Right lobe of liver (tissue), 6 donors: ENCODE measurements at regions not wholly inside any gene's neighbourhood (a gene's known extent, or its start where the extent isn't known, plus 50 kb on each side); places are given as distances from the start of the nearest gene placed in this dataset.

Experiments
- ATAC-seq, 4 donors: fragments of 200-7000 bp; cut with Tn5 transposase; one replicate each; pipeline ENCODE4 v1.9.1; 2020; ENCODE audit warnings: mild to moderate bottlenecking in 4 of 4, moderate library complexity in 4 of 4
- DNase-seq, 3 donors: peaks; one replicate each; pipeline ENCODE4 v3.0.0-alpha.2; 2020
- H3K27ac ChIP-seq, 3 donors: fragments of 200-600 bp; one replicate each; pipeline ENCODE4 v1.8.0; 2022
- H3K27me3 ChIP-seq, 2 donors: fragments of 200-600 bp; one replicate each; pipeline ENCODE4 v1.8.0; 2022
- H3K36me3 ChIP-seq, 4 donors: fragments of 200-600 bp; sonication (generic) in 1 of 4; one replicate each; pipeline versions ENCODE4 v1.5.1 to v1.8.0; 2017 to 2022; ENCODE audit warnings: control low read depth in 1 of 4
- H3K4me1 ChIP-seq, 4 donors: fragments of 200-600 bp; sonication (generic) in 1 of 4; one replicate each; pipeline versions ENCODE4 v1.5.1 to v1.8.0; 2017 to 2022; ENCODE audit warnings: control low read depth in 1 of 4
- H3K4me3 ChIP-seq, 3 donors: fragments of 200-600 bp; one replicate each; pipeline ENCODE4 v1.8.0; 2022
- H3K9me3 ChIP-seq, 4 donors: fragments of 200-600 bp; sonication (generic) in 1 of 4; one replicate each; pipeline versions ENCODE4 v1.5.1 to v1.8.0; 2017 to 2022; ENCODE audit warnings: control low read depth in 1 of 4
- CTCF ChIP-seq, 4 donors: fragments of 200-600 bp in 3 of 4; fragments of 450-650 bp in 1 of 4; IDR thresholded peaks; one replicate each; pipeline versions ENCODE4 v1.5.1 to v1.8.0; 2016 to 2022; ENCODE audit warnings: antibody characterized with exemption in 4 of 4, mild to moderate bottlenecking in 2 of 4
- POLR2A ChIP-seq: fragments of 450-650 bp; IDR thresholded peaks from one replicate; pipeline ENCODE4 v1.6.1; 2017; ENCODE audit warnings: antibody characterized with exemption, mild to moderate bottlenecking
- WGBS: methylation state at CpG from one replicate; pipeline ENCODE4 v1.1.6; 2018; ENCODE audit warnings: low coverage, low lambda C conversion rate; ENCODE audit not compliant: insufficient coverage; ENCODE audit errors: missing lambda C conversion rate; 5-methylcytosine and 5-hydroxymethylcytosine counted together
- intact Hi-C, 2 donors: fragments of 100-400 bp; cut with DNase I; formaldehyde crosslinking; loops; one replicate each; pipeline versions ENCODE4 v1.11.2 to v1.14.1; 2022
- donor health status: DM: no; HTN: yes; CAD: no.
- donor health status: DM: no; HTN: no; CAD: no.
- donor health status: DM: no; HTN: no; CAD: no.
- donor health status: DM: no; HTN: yes; CAD: no.
- donor health status: DM: no; HTN: yes; CAD: no.

- TF ChIP-seq POLR2A (no peak), CTCF (IDR thresholded peaks at IDR 0.05) (no peak)
Observed at GRCh38 chr7:132687981-132688383, 111.7 kb upstream of the PLXNA4 start.

GRCh38 chr7:132687016-132687415 lies 110.7 kb upstream of the PLXNA4 start:
- intact Hi-C loops, result no loop called here
- WGBS, result 80% methylated on average over 1 of the region's 1 CpG
- Histone ChIP-seq H3K27me3 (no peaks in the 10 kb centered on the region), H3K36me3 (no peaks in the 10 kb centered on the region), H3K4me1 (no peaks in the 10 kb centered on the region), H3K27ac (no peak overlapping the region), H3K4me3 (no peak overlapping the region), H3K9me3 (no peaks in the 10 kb centered on the region)
- ATAC-seq (no peak), DNase-seq (no peak)
- no peak for TF ChIP-seq POLR2A
- TF ChIP-seq CTCF (IDR thresholded peaks at IDR 0.05), result no peak

More at GRCh38 chr7:132687981-132688383, 111.7 kb upstream of the PLXNA4 start:
- DNase-seq, result no peak
- intact Hi-C loops, result no loop called here
- H3K9me3 ChIP-seq, result no peaks in the 10 kb centered on the region
- no peaks in the 10 kb centered on the region for H3K27me3 ChIP-seq
- H3K4me3 ChIP-seq, result no peak overlapping the region
- no peak for ATAC-seq
- H3K4me1 ChIP-seq, result no peaks in the 10 kb centered on the region
- no peaks in the 10 kb centered on the region for H3K36me3 ChIP-seq
- H3K27ac ChIP-seq, result no peak overlapping the region
- WGBS, result 59% methylated on average over 5 of the region's 5 CpGs

- Histone ChIP-seq H3K27ac (no peak overlapping the region), H3K27me3 (no peaks in the 10 kb centered on the region), H3K4me1 (no peaks in the 10 kb centered on the region), H3K9me3 (no peaks in the 10 kb centered on the region), H3K36me3 (no peaks in the 10 kb centered on the region), H3K4me3 (no peak overlapping the region)
- no peak for ATAC-seq
- TF ChIP-seq POLR2A (no peak), CTCF (IDR thresholded peaks at IDR 0.05) (no peak)
- intact Hi-C loops, result no loop called here
- no peak for DNase-seq
- WGBS, result 86% methylated on average over 2 of the region's 2 CpGs
Observed at GRCh38 chr7:132685277-132685676, 109.0 kb upstream of the PLXNA4 start.

- ATAC-seq (no peak), DNase-seq (no peak)
- Histone ChIP-seq H3K36me3 (no peaks in the 10 kb centered on the region), H3K9me3 (no peaks in the 10 kb centered on the region), H3K27me3 (no peaks in the 10 kb centered on the region), H3K4me3 (no peak overlapping the region), H3K27ac (no peak overlapping the region), H3K4me1 (no peaks in the 10 kb centered on the region)
- intact Hi-C loops, result no loop called here
- TF ChIP-seq CTCF (IDR thresholded peaks at IDR 0.05), result no peak
- WGBS, result 77% methylated on average over 12 of the region's 12 CpGs
Observed at GRCh38 chr7:132683896-132684690, 107.8 kb upstream of the PLXNA4 start.
